PC-9 (cell line): ENCODE measurements at regions not wholly inside any gene's neighbourhood (a gene's known extent, or its start where the extent isn't known, plus 50 kb on each side); places are given as distances from the start of the nearest gene placed in this dataset.

ENCODE experiments used
- BruUV-seq: library from RNA; stranded (reverse); fragments of 400-500 nt; replicated peaks from 2 replicates; lab custom pipeline; 2021; lab: Mats Ljungman, UMichigan
- CTCF ChIA-PET: fragments of 300-600 bp; sonication (Branson Sonifier 250); formaldehyde crosslinking; loops from one replicate; lab custom pipeline; 2022; ENCODE audit warnings: antibody characterized with exemption; lab: Charles Lee
- POLR2A ChIA-PET: fragments of 300-600 bp; sonication (Branson Sonifier 250); formaldehyde crosslinking; loops from one replicate; lab custom pipeline; 2022; ENCODE audit warnings: antibody characterized with exemption; ENCODE audit not compliant: unreplicated experiment; lab: Charles Lee
- DNase-seq, 2 experiments: peaks; one replicate each; pipeline versions ENCODE4 v3.0.0 to v3.0.0-alpha.2; 2015 to 2022; ENCODE audit warnings: mixed read lengths in 1 of 2
- H2AFZ ChIP-seq: fragments of 200-600 bp; sonication (generic); 2 replicates; pipeline ENCODE4 v1.8.1; 2017; ENCODE audit warnings: antibody characterized with exemption
- H3F3A ChIP-seq: fragments of 200-600 bp; sonication (generic); 2 replicates; pipeline ENCODE4 v1.8.1; 2017; ENCODE audit warnings: antibody characterized with exemption, mild to moderate bottlenecking, low read depth; ENCODE audit not compliant: insufficient read depth
- H3K27ac ChIP-seq: fragments of 200-600 bp; sonication (generic); 2 replicates; pipeline ENCODE4 v1.6.1; 2016; ENCODE audit warnings: mixed run types
- H3K27me3 ChIP-seq: fragments of 200-600 bp; sonication (generic); 2 replicates; pipeline ENCODE4 v1.6.1; 2016; ENCODE audit warnings: low read depth, mixed run types; ENCODE audit not compliant: insufficient read depth
- H3K36me3 ChIP-seq: fragments of 200-600 bp; sonication (generic); 2 replicates; pipeline ENCODE4 v1.6.1; 2016; ENCODE audit warnings: low read depth, mixed run types
- H3K4me1 ChIP-seq: fragments of 200-600 bp; sonication (generic); replicated peaks from 2 replicates; pipeline ENCODE4 v1.6.1; 2016; ENCODE audit warnings: mixed run types; ENCODE audit not compliant: insufficient read depth
- H3K4me2 ChIP-seq: fragments of 200-600 bp; sonication (generic); 2 replicates; pipeline ENCODE4 v1.6.1; 2017; ENCODE audit warnings: mixed run types
- H3K4me3 ChIP-seq: fragments of 200-600 bp; sonication (generic); 2 replicates; pipeline ENCODE4 v1.6.1; 2016; ENCODE audit warnings: mixed run types
- H3K79me2 ChIP-seq: fragments of 200-600 bp; sonication (generic); 2 replicates; pipeline ENCODE4 v1.6.1; 2017; ENCODE audit warnings: low read depth, mixed run types
- H3K9me2 ChIP-seq: fragments of 200-600 bp; sonication (generic); 2 replicates; pipeline ENCODE4 v1.8.1; 2017; ENCODE audit warnings: mild to moderate bottlenecking; ENCODE audit not compliant: insufficient read depth
- H3K9me3 ChIP-seq: fragments of 200-600 bp; sonication (generic); 2 replicates; pipeline ENCODE4 v1.8.1; 2016; ENCODE audit warnings: low read depth; ENCODE audit not compliant: insufficient read depth
- H4K20me1 ChIP-seq: fragments of 200-600 bp; sonication (generic); 2 replicates; pipeline ENCODE4 v1.8.1; 2017; ENCODE audit not compliant: insufficient read depth
- CTCF ChIP-seq: fragments of 200-600 bp; sonication (generic); conservative IDR thresholded peaks from 2 replicates; pipeline ENCODE4 v1.6.1; 2017; ENCODE audit warnings: mixed run types, antibody characterized with exemption, mild to moderate bottlenecking, moderate library complexity
- EZH2 ChIP-seq: fragments of 200-600 bp; sonication (generic); IDR thresholded peaks from 2 replicates; pipeline ENCODE4 v1.8.0; 2017; ENCODE audit warnings: antibody characterized with exemption, low read depth
- intact Hi-C: fragments of 100-400 bp; cut with micrococcal nuclease; formaldehyde crosslinking; loops from one replicate; pipeline ENCODE4 v1.10.0; 2022; ENCODE audit not compliant: unreplicated experiment

- CTCF ChIA-PET = no interaction called here
- no peaks in the 10 kb centered on the region for H3K27me3 ChIP-seq
- H3K9me3 ChIP-seq = peaks cover 15% of the 10 kb centered on the region
- H2AFZ ChIP-seq = no peak overlapping the region
- H3K9me2 ChIP-seq = no peaks in the 10 kb centered on the region; the same call in 1 of the 2 replicates
- no peaks in the 10 kb centered on the region for H3K36me3 ChIP-seq
- no peaks in the 10 kb centered on the region for H3K79me2 ChIP-seq
- no peak overlapping the region for H3K4me3 ChIP-seq
- DNase-seq = no peak
- no peak overlapping the region for H3K4me2 ChIP-seq
- H3K4me1 ChIP-seq = no peaks in the 10 kb centered on the region
- H4K20me1 ChIP-seq = no peaks in the 10 kb centered on the region
- POLR2A ChIA-PET = no interaction called here
- intact Hi-C loops = no loop called here
- TF ChIP-seq EZH2 (no peak), CTCF (no peak)
- no peaks in the 10 kb centered on the region for H3F3A ChIP-seq
- no peak overlapping the region for H3K27ac ChIP-seq
- no TSS peak for BruUV-seq
These were observed 83.8 kb upstream of the METAP2 start for GRCh38 chr12:95390192-95390591.

GRCh38 chr12:95390932-95391331 is 83.0 kb upstream of the METAP2 start:
- Histone ChIP-seq H3K9me2 (no peaks in the 10 kb centered on the region; the same call in 1 of the 2 replicates), H3K4me3 (no peak overlapping the region), H2AFZ (no peak overlapping the region), H3K27ac (no peak overlapping the region), H3K9me3 (peaks cover 15% of the 10 kb centered on the region), H4K20me1 (no peaks in the 10 kb centered on the region), H3K79me2 (no peaks in the 10 kb centered on the region), H3K4me2 (no peak overlapping the region), H3F3A (no peaks in the 10 kb centered on the region), H3K36me3 (no peaks in the 10 kb centered on the region), H3K27me3 (no peaks in the 10 kb centered on the region), H3K4me1 (no peaks in the 10 kb centered on the region)
- no TSS peak for BruUV-seq
- ChIA-PET POLR2A (no interaction called here), CTCF (no interaction called here)
- TF ChIP-seq CTCF (no peak), EZH2 (no peak)
- no peak for DNase-seq
- intact Hi-C loops = no loop called here

- Histone ChIP-seq H2AFZ (no peak overlapping the region), H3K4me2 (no peak overlapping the region), H3K79me2 (no peaks in the 10 kb centered on the region), H3K9me2 (no peaks in the 10 kb centered on the region; the same call in 1 of the 2 replicates), H3K27ac (no peak overlapping the region), H3K27me3 (no peaks in the 10 kb centered on the region), H3K4me3 (no peak overlapping the region), H3K9me3 (peaks cover 15% of the 10 kb centered on the region), H3F3A (peaks cover 18% of the 10 kb centered on the region), H4K20me1 (no peaks in the 10 kb centered on the region), H3K4me1 (peaks cover 21% of the 10 kb centered on the region), H3K36me3 (no peaks in the 10 kb centered on the region)
- intact Hi-C loops = no loop called here
- BruUV-seq = no TSS peak
- no peak for DNase-seq
- CTCF ChIA-PET = no interaction called here
- TF ChIP-seq EZH2 (no peak), CTCF (no peak)
- POLR2A ChIA-PET = no interaction called here
These were observed 80.7 kb upstream of the METAP2 start for GRCh38 chr12:95393191-95393790.
